HepG2 (cell line): ENCODE measurements at regions not wholly inside any gene's neighbourhood (a gene's known extent, or its start where the extent isn't known, plus 50 kb on each side); places are given as distances from the start of the nearest gene placed in this dataset.

Source experiments
- ATAC-seq: fragments of 200-7000 bp; cut with Tn5 transposase; 3 replicates; pipeline ENCODE4 v1.9.1; 2020; ENCODE audit warnings: mild to moderate bottlenecking, moderate library complexity
- BruUV-seq: library from RNA; stranded (reverse); fragments of 400-500 nt; replicated peaks from 2 replicates; lab custom pipeline; 2021; lab: Mats Ljungman, UMichigan
- CTCF ChIA-PET: fragments of 300-600 bp; formaldehyde crosslinking; extraction: SDS; loops from one replicate; lab custom pipeline; 2021; ENCODE audit warnings: low total read pairs, inconsistent platforms, low intra/inter-chr PET ratio; lab: Yijun Ruan, JAX
- POLR2A ChIA-PET: fragments of 350-600 bp; sonication (Branson Sonifier 250); formaldehyde crosslinking; loops from one replicate; lab custom pipeline; 2020; ENCODE audit warnings: antibody characterized with exemption, inconsistent platforms; lab: Yijun Ruan, JAX
- DNase-seq: peaks from one replicate; pipeline ENCODE4 v3.0.0-alpha.2; 2015; ENCODE audit warnings: low spot score
- FAIRE-seq: peaks from 3 replicates; lab custom pipeline; 2011; peaks lifted over from hg19 to GRCh38; lab: Jason Lieb, UNC
- H2AFZ ChIP-seq: one replicate; pipeline ENCODE4 v1.6.1; 2011; ENCODE audit warnings: low read length, inconsistent platforms
- H3K27ac ChIP-seq: fragments of 300-600 bp; 3 replicates; pipeline ENCODE4 v1.8.0; 2011; ENCODE audit warnings: mixed run types, mild to moderate bottlenecking, mixed read lengths, low read length, inconsistent platforms; ENCODE audit not compliant: insufficient read depth; ENCODE audit errors: extremely low read length
- H3K27me3 ChIP-seq, 2 experiments: fragments of 200-600 bp in 1 of 2; 2 replicates in 1 of 2; 3 replicates in 1 of 2; pipeline versions ENCODE4 v1.6.0 to v1.8.0; 2011; ENCODE audit warnings: low read length in 2 of 2, mild to moderate bottlenecking in 2 of 2, moderate library complexity in 2 of 2, inconsistent platforms in 1 of 2; ENCODE audit not compliant: insufficient read depth in 2 of 2, control insufficient read depth in 1 of 2
- H3K36me3 ChIP-seq, 2 experiments: fragments of 200-600 bp in 1 of 2; replicated peaks in 1 of 2; 2 replicates in 1 of 2; 3 replicates in 1 of 2; pipeline versions ENCODE4 v1.5.1 to v1.8.0; 2011; ENCODE audit warnings: low read length in 2 of 2, inconsistent platforms in 1 of 2; ENCODE audit not compliant: insufficient read depth in 2 of 2, control insufficient read depth in 1 of 2
- H3K4me1 ChIP-seq: 2 replicates; pipeline ENCODE4 v1.5.1; 2012; ENCODE audit warnings: low read length, inconsistent platforms; ENCODE audit not compliant: insufficient read depth
- H3K4me2 ChIP-seq: 2 replicates; pipeline ENCODE4 v1.6.0; 2011; ENCODE audit warnings: low read depth, low read length, inconsistent platforms
- H3K4me3 ChIP-seq, 3 experiments: fragments of 200-600 bp in 1 of 3; sonication (generic), shearing (Covaris generic) in 1 of 3; replicated peaks in 1 of 3; 2 replicates each; pipeline ENCODE4 v1.5.1; 2011 to 2016; ENCODE audit warnings: low read length in 3 of 3, inconsistent platforms in 2 of 3, low read depth in 2 of 3, mild to moderate bottlenecking in 2 of 3, control low read depth in 1 of 3, mixed read lengths in 1 of 3; ENCODE audit not compliant: insufficient read depth in 1 of 3
- H3K79me2 ChIP-seq: one replicate; pipeline ENCODE4 v1.6.1; 2011; ENCODE audit warnings: low read length, inconsistent platforms; ENCODE audit not compliant: insufficient read depth
- H3K9ac ChIP-seq: 2 replicates; pipeline ENCODE4 v1.6.0; 2011; ENCODE audit warnings: mild to moderate bottlenecking, low read depth, low read length, inconsistent platforms; ENCODE audit not compliant: insufficient read depth
- H3K9me3 ChIP-seq: 2 replicates; pipeline ENCODE4 v1.5.1; 2012; ENCODE audit warnings: mild to moderate bottlenecking, low read length
- H4K20me1 ChIP-seq: 2 replicates; pipeline ENCODE4 v1.6.0; 2011; ENCODE audit warnings: inconsistent platforms, mild to moderate bottlenecking, low read length, moderate library complexity; ENCODE audit not compliant: insufficient read depth
- CREB1 ChIP-seq, 2 experiments: fragments of 450-650 bp in 1 of 2; IDR thresholded peaks; 2 replicates each; pipeline ENCODE4 v1.6.1; 2016 to 2017; ENCODE audit warnings: control low read depth in 1 of 2, mild to moderate bottlenecking in 1 of 2, missing compliant biosample characterization in 1 of 2, missing genetic modification characterization in 1 of 2
- FOXO1 ChIP-seq: sonication (generic); formaldehyde crosslinking; IDR thresholded peaks from 2 replicates; pipeline ENCODE4 v1.4.0; 2020; ENCODE audit warnings: missing genetic modification reagents
- LBX2 ChIP-seq: sonication (generic); formaldehyde crosslinking; IDR thresholded peaks from 2 replicates; pipeline ENCODE4 v1.5.0; 2020; ENCODE audit warnings: missing genetic modification reagents, mild to moderate bottlenecking, borderline replicate concordance
- POLR2AphosphoS5 ChIP-seq: IDR thresholded peaks from 2 replicates; pipeline ENCODE4 v1.6.1; 2012; ENCODE audit warnings: low read depth, low read length
- REST ChIP-seq, 2 experiments: IDR thresholded peaks; 2 replicates each; pipeline ENCODE4 v1.6.1; 2011 to 2012; ENCODE audit warnings: low read length in 2 of 2, borderline replicate concordance in 1 of 2, low read depth in 1 of 2, mild to moderate bottlenecking in 1 of 2, moderate library complexity in 1 of 2
- SIN3B ChIP-seq: fragments of 150-350 bp; IDR thresholded peaks from 2 replicates; pipeline ENCODE4 v1.6.1; 2014; ENCODE audit warnings: low read length
- SIX4 ChIP-seq: sonication (generic); formaldehyde crosslinking; IDR thresholded peaks from 2 replicates; pipeline ENCODE4 v1.4.0; 2020; ENCODE audit warnings: missing genetic modification reagents
- ZC3H4 ChIP-seq: sonication (generic); formaldehyde crosslinking; IDR thresholded peaks from 2 replicates; pipeline ENCODE4 v1.4.0; 2020; ENCODE audit warnings: missing genetic modification reagents, borderline replicate concordance
- ZNF263 ChIP-seq: sonication (generic); formaldehyde crosslinking; IDR thresholded peaks from 2 replicates; pipeline ENCODE4 v1.4.0; 2020; ENCODE audit warnings: missing genetic modification reagents
- ZNF609 ChIP-seq: sonication (generic); formaldehyde crosslinking; IDR thresholded peaks from 2 replicates; pipeline ENCODE4 v1.4.0; 2020; ENCODE audit warnings: mild to moderate bottlenecking, missing genetic modification reagents, borderline replicate concordance
- WGBS: methylation state at CpG from one replicate; pipeline ENCODE4 v1.1.6; 2017; ENCODE audit warnings: low lambda C conversion rate; 5-methylcytosine and 5-hydroxymethylcytosine counted together
- in situ Hi-C: cut with HindIII; loops from 2 replicates; pipeline ENCODE4 v1.10.0; 2017; ENCODE audit warnings: low pct_unique_long_range_greater_than_20kb; ENCODE audit not compliant: extremely low pct_ligation_motif_present
- intact Hi-C: fragments of 100-400 bp; cut with micrococcal nuclease; formaldehyde crosslinking; loops from one replicate; pipeline ENCODE4 v1.10.0; 2022; ENCODE audit not compliant: unreplicated experiment

GRCh38 chr1:88609051-88609450 lies 75.0 kb upstream of the PKN2 start:
- in situ Hi-C loops (no loop called here), intact Hi-C loops (no loop called here)
- H2AFZ ChIP-seq: no peak overlapping the region
- CTCF ChIA-PET: no interaction called here
- H3K4me1 ChIP-seq: 0 out of 2 replicates have a peak, but pooled peaks cover 6% of the 10 kb centered on the region
- H3K79me2 ChIP-seq: no peaks in the 10 kb centered on the region
- H3K4me3 ChIP-seq: no peak overlapping the region
- H3K4me2 ChIP-seq: no peak overlapping the region
- H3K36me3 ChIP-seq: no peaks in the 10 kb centered on the region
- POLR2A ChIA-PET: no interaction called here
- peak in 1 of 2 experiments; percentile 39; a peak in 1 of 4 replicates for TF ChIP-seq REST (IDR thresholded peaks at IDR 0.05; ENCODE audit: borderline replicate concordance in 1 of 2, low read depth in 1 of 2, low read length in 2 of 2)
- no peak for TF ChIP-seq SIN3B
- no peaks in the 10 kb centered on the region for H4K20me1 ChIP-seq
- no TSS peak for BruUV-seq
- no peak for FAIRE-seq
- 0 out of 5 replicates have a peak, but pooled peaks cover 0 to 3% of the 10 kb centered on the region in 2 experiments for H3K27me3 ChIP-seq
- no peak overlapping the region for H3K27ac ChIP-seq
- H3K9me3 ChIP-seq: no peaks in the 10 kb centered on the region
- ATAC-seq: no peak
- H3K9ac ChIP-seq: no peak overlapping the region
- DNase-seq: no peak

GRCh38 chr1:88610687-88611086 lies 73.4 kb upstream of the PKN2 start:
- CTCF ChIA-PET: no interaction called here
- ATAC-seq (no peak), DNase-seq (no peak), FAIRE-seq (no peak)
- no peak overlapping the region for H2AFZ ChIP-seq
- H3K9me3 ChIP-seq: no peaks in the 10 kb centered on the region
- 0 out of 2 replicates have a peak, but pooled peaks cover 6% of the 10 kb centered on the region for H3K4me1 ChIP-seq
- H3K9ac ChIP-seq: no peak overlapping the region
- no peaks in the 10 kb centered on the region for H3K36me3 ChIP-seq
- intact Hi-C loops (no loop called here), in situ Hi-C loops (no loop called here)
- POLR2A ChIA-PET: no interaction called here
- H4K20me1 ChIP-seq: no peaks in the 10 kb centered on the region
- BruUV-seq: no TSS peak
- H3K27ac ChIP-seq: no peak overlapping the region
- no peak overlapping the region for H3K4me3 ChIP-seq
- 0 out of 5 replicates have a peak, but pooled peaks cover 0 to 3% of the 10 kb centered on the region in 2 experiments for H3K27me3 ChIP-seq
- no peak overlapping the region for H3K4me2 ChIP-seq
- H3K79me2 ChIP-seq: no peaks in the 10 kb centered on the region
- 68% methylated on average over 7 of the region's 7 CpGs for WGBS
- TF ChIP-seq SIX4: no peak
- TF ChIP-seq ZC3H4 (CRISPR knock-in tag): no peak
- no peak for TF ChIP-seq CREB1 (IDR thresholded peaks at IDR 0.05)
- TF ChIP-seq CREB1 (CRISPR knock-in tag; IDR thresholded peaks at IDR 0.05): no peak
- no peak for TF ChIP-seq FOXO1
- no peak for TF ChIP-seq LBX2 (CRISPR knock-in tag)
- no peak for TF ChIP-seq POLR2AphosphoS5
- TF ChIP-seq ZNF263 (CRISPR knock-in tag): no peak
- TF ChIP-seq ZNF609 (CRISPR knock-in tag): no peak
